NB4 (cell line): ENCODE measurements at regions not wholly inside any gene's neighbourhood (a gene's known extent, or its start where the extent isn't known, plus 50 kb on each side); places are given as distances from the start of the nearest gene placed in this dataset.

Experiments used
- CTCF ChIP-seq: IDR thresholded peaks from one replicate; pipeline ENCODE4 v1.5.1; 2012; ENCODE audit warnings: low read depth, low read length
- MAX ChIP-seq: IDR thresholded peaks from 2 replicates; pipeline ENCODE4 v1.6.1; 2011; ENCODE audit warnings: low read depth, low read length
- MYC ChIP-seq: IDR thresholded peaks from 2 replicates; pipeline ENCODE4 v1.6.1; 2011; ENCODE audit warnings: low read depth, low read length
- POLR2A ChIP-seq: IDR thresholded peaks from 2 replicates; pipeline ENCODE4 v1.6.1; 2011; ENCODE audit warnings: mild to moderate bottlenecking; ENCODE audit not compliant: insufficient read length; ENCODE audit errors: extremely low read depth

DNA sequence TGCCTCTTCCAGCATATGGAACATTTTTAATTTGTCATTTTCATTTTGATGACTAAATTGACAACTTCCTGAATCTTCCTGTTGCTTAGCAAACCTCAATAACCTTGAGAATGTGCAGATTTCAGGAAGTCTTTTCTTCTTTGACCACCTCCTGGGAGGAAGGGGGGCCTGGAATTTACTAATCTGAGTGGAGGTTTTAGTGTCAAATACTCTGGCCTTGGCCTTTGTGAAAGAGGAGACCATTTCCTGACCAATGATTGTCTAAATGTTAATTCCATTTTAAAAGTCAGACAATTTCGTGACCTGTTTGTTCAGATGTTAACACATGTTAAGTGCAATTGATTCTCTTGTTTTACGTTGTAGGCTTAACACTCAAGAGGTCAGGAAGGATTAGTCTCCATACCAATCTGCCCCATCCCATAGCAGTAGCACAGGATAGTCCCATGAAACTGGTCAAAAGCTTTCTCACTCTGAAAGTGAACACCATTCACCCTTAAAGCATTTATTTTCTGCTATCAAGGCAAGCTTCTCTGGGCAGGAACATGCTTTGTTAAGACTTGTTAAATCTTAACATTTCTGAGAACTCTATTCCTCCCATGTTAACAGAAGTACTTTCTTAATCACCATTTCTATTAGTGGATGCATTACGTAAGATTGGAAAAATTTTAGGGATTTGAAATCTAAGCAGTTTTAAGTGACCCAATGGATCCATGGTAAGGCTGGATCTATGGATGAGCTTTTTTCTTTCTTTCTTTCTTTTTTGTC, 219.6 kb downstream of the RND3 start:
- TF ChIP-seq MYC (no peak), MAX (no peak), CTCF (no peak), POLR2A (no peak)
